ENCODE measurements at regions not wholly inside any gene's neighbourhood (a gene's known extent, or its start where the extent isn't known, plus 50 kb on each side); places are given as distances from the start of the nearest gene placed in this dataset.

GRCh38 chr2:128607440-128607839 lies 288.8 kb upstream of the HS6ST1 start (continued):
- TF ChIP-seq DDIT3 (CRISPR knock-in tag; IDR thresholded peaks at IDR 0.05) (no peak), ZMYM2 (CRISPR knock-in tag; IDR thresholded peaks at IDR 0.05) (no peak)

DNA sequence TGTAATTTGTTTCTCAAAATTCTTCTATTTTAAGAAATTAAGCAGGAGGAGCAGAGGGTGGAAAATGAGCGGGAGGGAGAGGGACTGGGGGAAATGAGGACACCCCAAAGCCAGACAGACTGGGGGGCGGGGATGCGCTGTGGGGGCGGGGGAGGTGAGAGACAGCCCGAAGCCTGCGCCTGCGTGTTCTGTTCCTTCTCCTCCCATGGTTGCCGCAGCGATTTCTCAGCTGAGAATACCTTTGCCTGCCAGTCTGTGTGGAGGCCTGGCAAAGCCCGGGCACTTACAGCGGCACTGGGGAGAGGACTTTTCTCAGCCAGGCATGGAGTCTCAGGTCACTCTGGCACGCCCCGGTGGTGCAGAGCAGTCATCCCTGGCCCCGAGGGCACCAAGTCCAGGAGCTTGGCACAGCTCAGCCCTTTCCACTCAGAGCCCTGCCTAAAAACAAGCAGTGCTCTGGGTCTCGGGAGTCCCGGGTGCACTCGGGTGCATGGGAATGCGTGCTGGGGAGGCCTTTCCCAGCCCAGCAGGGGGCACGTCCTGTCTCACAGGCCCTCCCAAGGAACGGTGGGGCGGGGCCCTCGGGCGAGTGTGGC lies 289.3 kb upstream of the HS6ST1 start:
- Histone ChIP-seq H2AFZ (ENCODE audit: low read length) (no peak overlapping the region), H3K4me3 (replicated peaks in 1 of 3; ENCODE audit: insufficient read depth in 1 of 3, low read depth in 2 of 3, low read length in 3 of 3) (no peak overlapping the region), H3K9ac (ENCODE audit: insufficient read depth, low read depth, low read length) (no peak overlapping the region), H3K9me3 (ENCODE audit: low read length) (no peaks in the 10 kb centered on the region), H3K27me3 (ENCODE audit: control insufficient read depth in 1 of 2, insufficient read depth in 2 of 2, low read length in 2 of 2) (peaks cover 7 to 56% of the 10 kb centered on the region in 2 experiments), H3K79me2 (ENCODE audit: insufficient read depth, low read length) (no peaks in the 10 kb centered on the region), H4K20me1 (ENCODE audit: insufficient read depth, low read length) (no peaks in the 10 kb centered on the region), H3K27ac (ENCODE audit: extremely low read length, insufficient read depth, low read length) (no peak overlapping the region), H3K36me3 (replicated peaks in 1 of 2; ENCODE audit: control insufficient read depth in 1 of 2, insufficient read depth in 2 of 2, low read length in 2 of 2) (no peaks in the 10 kb centered on the region), H3K4me1 (ENCODE audit: insufficient read depth, low read length) (no peaks in the 10 kb centered on the region), H3K4me2 (ENCODE audit: low read depth, low read length) (no peak overlapping the region)
- no peak for DNase-seq (ENCODE audit: low spot score)
- WGBS (ENCODE audit: low lambda C conversion rate) = 52% methylated on average over 17 of the region's 23 CpGs
- ChIA-PET POLR2A (no interaction called here), CTCF (ENCODE audit: low intra/inter-chr PET ratio, low total read pairs) (no interaction called here)
- no peak for ATAC-seq
- in situ Hi-C loops (cut with HindIII; ENCODE audit: extremely low pct_ligation_motif_present, low pct_unique_long_range_greater_than_20kb) (no loop called here), intact Hi-C loops (cut with micrococcal nuclease; ENCODE audit: unreplicated experiment) (no loop called here)
- BruUV-seq (replicated peaks) = no TSS peak
- TF ChIP-seq MYC (CRISPR knock-in tag; IDR thresholded peaks at IDR 0.05; ENCODE audit: borderline replicate concordance) = no peak
- peak; percentile 13; the same call in 1 of the 2 replicates for TF ChIP-seq GABPA (IDR thresholded peaks at IDR 0.05; ENCODE audit: low read depth, low read length)
- TF ChIP-seq GABPA (CRISPR knock-in tag; IDR thresholded peaks at IDR 0.05; ENCODE audit: low read depth) = no peak
- no peak for FAIRE-seq
